HCT116 (cell line): ENCODE measurements at regions not wholly inside any gene's neighbourhood (a gene's known extent, or its start where the extent isn't known, plus 50 kb on each side); places are given as distances from the start of the nearest gene placed in this dataset.

Experiments used
- ATAC-seq: fragments of 200-7000 bp; cut with Tn5 transposase; 2 replicates; pipeline ENCODE4 v1.9.1; 2020; ENCODE audit warnings: mild to moderate bottlenecking, moderate library complexity
- BruUV-seq: library from RNA; stranded (reverse); fragments of 400-500 nt; replicated peaks from 2 replicates; lab custom pipeline; 2021; lab: Mats Ljungman, UMichigan
- CTCF ChIA-PET: fragments of 300-600 bp; sonication (Branson Sonifier 250); formaldehyde crosslinking; loops from one replicate; lab custom pipeline; 2021; ENCODE audit warnings: antibody characterized with exemption; lab: Charles Lee
- POLR2A ChIA-PET: fragments of 300-600, 350-600 bp; sonication (Branson Sonifier 250); formaldehyde crosslinking; loops from one replicate; lab custom pipeline; 2021; ENCODE audit warnings: antibody characterized with exemption; lab: Charles Lee
- RAD21 ChIA-PET, 2 experiments: fragments of 300-600 bp; sonication (Branson Sonifier 250); formaldehyde crosslinking; loops; one replicate each; lab custom pipeline; 2023; ENCODE audit warnings: low total read pairs in 2 of 2; ENCODE audit not compliant: uncharacterized antibody in 2 of 2, unreplicated experiment in 2 of 2, low non-redundant PET in 1 of 2; lab: Charles Lee
- DNase-seq: peaks from one replicate; pipeline ENCODE4 v3.0.0-alpha.2; 2010; ENCODE audit warnings: low read depth, low spot score
- H2AFZ ChIP-seq: fragments of 200-600 bp; shearing (Covaris generic), sonication (generic); 2 replicates; pipeline ENCODE4 v1.6.1; 2017; ENCODE audit warnings: low read depth, mixed run types, mixed read lengths, antibody characterized with exemption, low read length; ENCODE audit not compliant: poor library complexity, severe bottlenecking
- H3K27ac ChIP-seq: 2 replicates; pipeline ENCODE4 v1.5.1; 2012; ENCODE audit warnings: low read depth, low read length
- H3K27me3 ChIP-seq: fragments of 200-600 bp; sonication (generic); 2 replicates; pipeline ENCODE4 v1.6.1; 2016; ENCODE audit warnings: mixed run types, low read length, mixed read lengths; ENCODE audit not compliant: insufficient read depth
- H3K36me3 ChIP-seq, 2 experiments: fragments of 200-500 bp in 1 of 2; fragments of 200-600 bp in 1 of 2; sonication (Bioruptor generic) in 1 of 2; sonication (generic) in 1 of 2; 2 replicates each; pipeline versions ENCODE4 v1.5.1 to v1.6.1; 2014 to 2016; ENCODE audit warnings: low read length in 2 of 2, inconsistent platforms in 1 of 2, mixed read lengths in 1 of 2, mixed run types in 1 of 2; ENCODE audit not compliant: insufficient read depth in 2 of 2, control insufficient read depth in 1 of 2
- H3K4me1 ChIP-seq, 2 experiments: fragments of 200-600 bp in 1 of 2; sonication (generic) in 1 of 2; 2 replicates each; pipeline versions ENCODE4 v1.5.1 to v1.6.1; 2012 to 2017; ENCODE audit warnings: low read length in 2 of 2, inconsistent platforms in 1 of 2, mild to moderate bottlenecking in 1 of 2, mixed read lengths in 1 of 2, mixed run types in 1 of 2, moderate library complexity in 1 of 2; ENCODE audit not compliant: insufficient read depth in 2 of 2, control insufficient read depth in 1 of 2
- H3K4me2 ChIP-seq: fragments of 200-600 bp; sonication (generic); 2 replicates; pipeline ENCODE4 v1.6.1; 2017; ENCODE audit warnings: mixed run types, low read length, mixed read lengths
- H3K4me3 ChIP-seq, 2 experiments: fragments of 200-600 bp in 1 of 2; sonication (generic) in 1 of 2; replicated peaks in 1 of 2; 2 replicates each; pipeline ENCODE4 v1.5.1; 2011 to 2016; ENCODE audit warnings: low read length in 2 of 2, control low read depth in 1 of 2, low read depth in 1 of 2, mild to moderate bottlenecking in 1 of 2, mixed read lengths in 1 of 2, mixed run types in 1 of 2
- H3K79me2 ChIP-seq: fragments of 200-600 bp; sonication (generic); 2 replicates; pipeline ENCODE4 v1.6.1; 2017; ENCODE audit warnings: mild to moderate bottlenecking, mixed run types, low read length, moderate library complexity, mixed read lengths; ENCODE audit not compliant: insufficient read depth
- H3K9ac ChIP-seq: fragments of 200-600 bp; sonication (generic); 2 replicates; pipeline ENCODE4 v1.6.1; 2016; ENCODE audit warnings: low read length, mixed read lengths
- H3K9me2 ChIP-seq: fragments of 200-600 bp; sonication (generic), shearing (Covaris generic); 2 replicates; pipeline ENCODE4 v1.6.1; 2017; ENCODE audit warnings: mixed run types, mild to moderate bottlenecking, moderate library complexity; ENCODE audit not compliant: insufficient read depth
- H3K9me3 ChIP-seq, 2 experiments: fragments of 200-500 bp in 1 of 2; fragments of 200-600 bp in 1 of 2; sonication (Bioruptor generic) in 1 of 2; sonication (generic) in 1 of 2; 2 replicates each; pipeline ENCODE4 v1.6.1; 2014 to 2017; ENCODE audit warnings: low read length in 2 of 2, mixed read lengths in 2 of 2, inconsistent platforms in 1 of 2, low read depth in 1 of 2, mild to moderate bottlenecking in 1 of 2, mixed run types in 1 of 2, moderate library complexity in 1 of 2; ENCODE audit not compliant: control insufficient read depth in 1 of 2, insufficient read depth in 1 of 2
- H4K20me1 ChIP-seq: fragments of 200-600 bp; sonication (generic), shearing (Covaris generic); 2 replicates; pipeline ENCODE4 v1.6.1; 2017; ENCODE audit warnings: mixed run types, mild to moderate bottlenecking, moderate library complexity; ENCODE audit not compliant: insufficient read depth
- CBX3 ChIP-seq: IDR thresholded peaks from 2 replicates; pipeline ENCODE4 v1.6.1; 2012; ENCODE audit warnings: low read depth
- CEBPB ChIP-seq: IDR thresholded peaks from 2 replicates; pipeline ENCODE4 v1.6.1; 2012; ENCODE audit warnings: low read depth
- CTCF ChIP-seq, 3 experiments: fragments of 200-600 bp in 1 of 3; sonication (generic) in 1 of 3; IDR thresholded peaks in 2 of 3; conservative IDR thresholded peaks in 1 of 3; 2 replicates each; pipeline ENCODE4 v1.5.1; 2012 to 2017; ENCODE audit warnings: low read depth in 2 of 3, low read length in 2 of 3, antibody characterized with exemption in 1 of 3, borderline replicate concordance in 1 of 3, control low read depth in 1 of 3, mild to moderate bottlenecking in 1 of 3, mixed read lengths in 1 of 3, mixed run types in 1 of 3, moderate library complexity in 1 of 3; ENCODE audit not compliant: insufficient read depth in 1 of 3
- ELF1 ChIP-seq: IDR thresholded peaks from 2 replicates; pipeline ENCODE4 v1.6.1; 2012; ENCODE audit warnings: low read depth, borderline replicate concordance
- EZH2phosphoT487 ChIP-seq: fragments of 200-600 bp; IDR thresholded peaks from 2 replicates; pipeline ENCODE4 v1.6.1; 2018; ENCODE audit warnings: antibody characterized with exemption, borderline replicate concordance
- JUND ChIP-seq: IDR thresholded peaks from 2 replicates; pipeline ENCODE4 v1.6.1; 2012
- POLR2AphosphoS5 ChIP-seq: IDR thresholded peaks from 2 replicates; pipeline ENCODE4 v1.6.1; 2011; ENCODE audit warnings: mild to moderate bottlenecking, low read depth, low read length, moderate library complexity
- RAD21 ChIP-seq: IDR thresholded peaks from 2 replicates; pipeline ENCODE4 v1.6.1; 2012; ENCODE audit warnings: low read depth, mild to moderate bottlenecking
- SIN3A ChIP-seq: IDR thresholded peaks from 2 replicates; pipeline ENCODE4 v1.6.1; 2012; ENCODE audit warnings: low read depth
- SRF ChIP-seq: IDR thresholded peaks from 2 replicates; pipeline ENCODE4 v1.6.1; 2012; ENCODE audit warnings: low read depth
- TCF7L2 ChIP-seq: IDR thresholded peaks from 2 replicates; pipeline ENCODE4 v1.7.0; 2011; ENCODE audit warnings: borderline replicate concordance, inconsistent platforms; ENCODE audit not compliant: insufficient read depth, insufficient read length; ENCODE audit errors: extremely low read depth
- YY1 ChIP-seq: IDR thresholded peaks from 2 replicates; pipeline ENCODE4 v1.6.1; 2011; ENCODE audit warnings: low read length, low read depth, moderate library complexity, mild to moderate bottlenecking; ENCODE audit not compliant: insufficient replicate concordance; ENCODE audit errors: extremely low read depth
- ZFX ChIP-seq: fragments of 450-650 bp; IDR thresholded peaks from 2 replicates; pipeline ENCODE4 v1.6.1; 2017
- intact Hi-C: fragments of 100-400 bp; cut with micrococcal nuclease; formaldehyde crosslinking; loops from 2 replicates; pipeline ENCODE4 v1.10.0; 2022
- TF ChIP-seq, protein P1 (sequence below): IDR thresholded peaks from 2 replicates; pipeline ENCODE4 v1.6.1; 2012
- TF ChIP-seq, protein P2 (sequence below): IDR thresholded peaks from 2 replicates; pipeline ENCODE4 v1.6.1; 2012; ENCODE audit warnings: low read depth

- ChIA-PET RAD21 (no interaction called here), CTCF (no interaction called here), POLR2A (no interaction called here)
- no peak for ATAC-seq
- H3K4me3 ChIP-seq, result no peak overlapping the region
- no peaks in the 10 kb centered on the region for H3K4me1 ChIP-seq
- no peaks in the 10 kb centered on the region for H4K20me1 ChIP-seq
- no peak for TF ChIP-seq SIN3A
- no peak for TF ChIP-seq ELF1
- TF ChIP-seq CEBPB, result no peak
- TF ChIP-seq CBX3, result no peak
- TF ChIP-seq, protein P1, sequence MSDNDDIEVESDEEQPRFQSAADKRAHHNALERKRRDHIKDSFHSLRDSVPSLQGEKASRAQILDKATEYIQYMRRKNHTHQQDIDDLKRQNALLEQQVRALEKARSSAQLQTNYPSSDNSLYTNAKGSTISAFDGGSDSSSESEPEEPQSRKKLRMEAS, result no peak
- TF ChIP-seq POLR2AphosphoS5, result no peak
- no peak for TF ChIP-seq CTCF (IDR thresholded peaks at IDR 0.05 in 2 of 3, conservative IDR thresholded peaks at IDR 0.05 in 1 of 3; ENCODE audit: borderline replicate concordance in 1 of 3, insufficient read depth in 1 of 3, low read depth in 2 of 3, low read length in 2 of 3)
- TF ChIP-seq RAD21, result no peak
- TF ChIP-seq ZFX, result no peak
- no peak for TF ChIP-seq JUND
- no peak for TF ChIP-seq EZH2phosphoT487
- no peak for TF ChIP-seq TCF7L2
- TF ChIP-seq SRF, result no peak
- no peak for TF ChIP-seq YY1
- TF ChIP-seq, protein P2, sequence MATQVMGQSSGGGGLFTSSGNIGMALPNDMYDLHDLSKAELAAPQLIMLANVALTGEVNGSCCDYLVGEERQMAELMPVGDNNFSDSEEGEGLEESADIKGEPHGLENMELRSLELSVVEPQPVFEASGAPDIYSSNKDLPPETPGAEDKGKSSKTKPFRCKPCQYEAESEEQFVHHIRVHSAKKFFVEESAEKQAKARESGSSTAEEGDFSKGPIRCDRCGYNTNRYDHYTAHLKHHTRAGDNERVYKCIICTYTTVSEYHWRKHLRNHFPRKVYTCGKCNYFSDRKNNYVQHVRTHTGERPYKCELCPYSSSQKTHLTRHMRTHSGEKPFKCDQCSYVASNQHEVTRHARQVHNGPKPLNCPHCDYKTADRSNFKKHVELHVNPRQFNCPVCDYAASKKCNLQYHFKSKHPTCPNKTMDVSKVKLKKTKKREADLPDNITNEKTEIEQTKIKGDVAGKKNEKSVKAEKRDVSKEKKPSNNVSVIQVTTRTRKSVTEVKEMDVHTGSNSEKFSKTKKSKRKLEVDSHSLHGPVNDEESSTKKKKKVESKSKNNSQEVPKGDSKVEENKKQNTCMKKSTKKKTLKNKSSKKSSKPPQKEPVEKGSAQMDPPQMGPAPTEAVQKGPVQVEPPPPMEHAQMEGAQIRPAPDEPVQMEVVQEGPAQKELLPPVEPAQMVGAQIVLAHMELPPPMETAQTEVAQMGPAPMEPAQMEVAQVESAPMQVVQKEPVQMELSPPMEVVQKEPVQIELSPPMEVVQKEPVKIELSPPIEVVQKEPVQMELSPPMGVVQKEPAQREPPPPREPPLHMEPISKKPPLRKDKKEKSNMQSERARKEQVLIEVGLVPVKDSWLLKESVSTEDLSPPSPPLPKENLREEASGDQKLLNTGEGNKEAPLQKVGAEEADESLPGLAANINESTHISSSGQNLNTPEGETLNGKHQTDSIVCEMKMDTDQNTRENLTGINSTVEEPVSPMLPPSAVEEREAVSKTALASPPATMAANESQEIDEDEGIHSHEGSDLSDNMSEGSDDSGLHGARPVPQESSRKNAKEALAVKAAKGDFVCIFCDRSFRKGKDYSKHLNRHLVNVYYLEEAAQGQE, result no peak
- H3K36me3 ChIP-seq, result no peaks in the 10 kb centered on the region
- no peaks in the 10 kb centered on the region for H3K79me2 ChIP-seq
- intact Hi-C loops, result no loop called here
- peaks cover 4 to 10% of the 10 kb centered on the region in 2 experiments; a peak in 2 of 4 replicates for H3K9me3 ChIP-seq
- no peak overlapping the region for H3K27ac ChIP-seq
- no peak overlapping the region for H2AFZ ChIP-seq
- no peak overlapping the region for H3K4me2 ChIP-seq
- no peak for DNase-seq
- BruUV-seq, result no TSS peak
- no peaks in the 10 kb centered on the region for H3K9me2 ChIP-seq
- H3K9ac ChIP-seq, result no peak overlapping the region
- H3K27me3 ChIP-seq, result no peaks in the 10 kb centered on the region
These were observed 547.7 kb upstream of the DPP6 start for GRCh38 chr7:153504288-153505075.
